ENCODE measurements at regions not wholly inside any gene's neighbourhood (a gene's known extent, or its start where the extent isn't known, plus 50 kb on each side); places are given as distances from the start of the nearest gene placed in this dataset.

GRCh38 chr5:131079232-131079631 lies 85.8 kb downstream of the HINT1 start:
- DNase-seq (ENCODE audit: low read depth), result no peak
- H3K4me3 ChIP-seq (ENCODE audit: low read depth, low read length), result no peak overlapping the region
- TF ChIP-seq, protein P1, sequence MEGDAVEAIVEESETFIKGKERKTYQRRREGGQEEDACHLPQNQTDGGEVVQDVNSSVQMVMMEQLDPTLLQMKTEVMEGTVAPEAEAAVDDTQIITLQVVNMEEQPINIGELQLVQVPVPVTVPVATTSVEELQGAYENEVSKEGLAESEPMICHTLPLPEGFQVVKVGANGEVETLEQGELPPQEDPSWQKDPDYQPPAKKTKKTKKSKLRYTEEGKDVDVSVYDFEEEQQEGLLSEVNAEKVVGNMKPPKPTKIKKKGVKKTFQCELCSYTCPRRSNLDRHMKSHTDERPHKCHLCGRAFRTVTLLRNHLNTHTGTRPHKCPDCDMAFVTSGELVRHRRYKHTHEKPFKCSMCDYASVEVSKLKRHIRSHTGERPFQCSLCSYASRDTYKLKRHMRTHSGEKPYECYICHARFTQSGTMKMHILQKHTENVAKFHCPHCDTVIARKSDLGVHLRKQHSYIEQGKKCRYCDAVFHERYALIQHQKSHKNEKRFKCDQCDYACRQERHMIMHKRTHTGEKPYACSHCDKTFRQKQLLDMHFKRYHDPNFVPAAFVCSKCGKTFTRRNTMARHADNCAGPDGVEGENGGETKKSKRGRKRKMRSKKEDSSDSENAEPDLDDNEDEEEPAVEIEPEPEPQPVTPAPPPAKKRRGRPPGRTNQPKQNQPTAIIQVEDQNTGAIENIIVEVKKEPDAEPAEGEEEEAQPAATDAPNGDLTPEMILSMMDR (conservative IDR thresholded peaks at IDR 0.05; ENCODE audit: low read depth, low read length), result no peak

DNA sequence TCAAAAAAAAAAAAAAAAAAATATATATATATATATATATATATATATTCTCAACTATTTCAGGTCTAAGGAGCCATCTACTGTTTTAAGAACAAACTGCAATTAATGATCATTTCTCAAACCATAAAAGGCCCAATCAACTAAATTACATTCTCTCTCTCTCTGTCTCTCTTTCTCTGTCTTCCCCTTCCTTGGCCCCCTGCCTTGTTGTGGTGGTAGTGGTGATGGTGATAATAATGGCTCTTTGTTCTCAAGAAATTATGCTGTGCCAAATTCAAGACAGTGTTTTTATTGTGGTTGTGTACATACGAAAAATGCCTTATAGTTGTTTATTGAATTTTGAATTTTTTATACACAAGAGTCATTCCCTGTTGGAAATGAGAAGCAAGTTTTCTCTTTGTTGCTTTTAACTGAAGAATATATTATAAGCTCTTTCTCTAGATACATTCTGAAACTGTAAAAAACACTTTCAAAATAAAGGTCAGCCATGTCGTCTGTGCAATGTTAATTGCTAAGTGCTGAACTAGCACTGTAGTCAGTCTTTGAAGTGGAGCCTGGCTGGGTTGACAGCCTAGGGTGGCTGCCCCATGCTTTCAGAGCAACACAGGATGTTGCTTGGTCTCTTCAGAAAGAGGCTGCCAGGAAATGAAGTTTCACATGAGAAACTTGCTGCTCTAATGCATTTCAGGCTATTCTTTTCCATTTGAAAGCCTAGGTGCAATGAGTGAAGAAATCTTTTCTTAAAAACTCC lies 96.0 kb downstream of the HINT1 start:
- no peak overlapping the region for H3K4me3 ChIP-seq (ENCODE audit: low read depth, low read length)
- DNase-seq (ENCODE audit: low read depth), result peak; percentile 4
- TF ChIP-seq, protein P1 (conservative IDR thresholded peaks at IDR 0.05; ENCODE audit: low read depth, low read length), result no peak

GRCh38 chr5:131068076-131068475 lies 97.0 kb downstream of the HINT1 start:
- no peak for DNase-seq (ENCODE audit: low read depth)
- no peak overlapping the region for H3K4me3 ChIP-seq (ENCODE audit: low read depth, low read length)
- TF ChIP-seq, protein P1 (conservative IDR thresholded peaks at IDR 0.05; ENCODE audit: low read depth, low read length), result no peak

DNA sequence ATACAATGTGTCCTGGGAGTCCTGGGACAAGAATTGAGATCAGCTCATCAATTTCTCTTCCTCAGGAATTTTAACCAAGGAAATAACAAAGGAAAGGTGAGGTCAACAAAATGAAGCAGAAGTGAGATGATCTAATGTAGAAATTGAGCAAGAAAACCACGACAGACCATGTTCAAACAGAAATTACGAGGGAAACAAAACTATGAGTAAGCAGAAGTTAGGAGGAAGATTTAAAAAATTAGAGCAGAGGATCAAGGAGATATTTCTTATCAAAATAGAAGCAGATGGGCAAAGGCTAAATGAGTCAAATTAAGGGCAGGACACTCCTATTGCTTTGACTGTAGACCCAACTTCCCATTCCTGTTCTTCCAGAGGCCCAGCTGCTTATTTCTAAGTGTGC lies 97.4 kb downstream of the HINT1 start:
- TF ChIP-seq, protein P1 (conservative IDR thresholded peaks at IDR 0.05; ENCODE audit: low read depth, low read length), result no peak
- DNase-seq (ENCODE audit: low read depth), result no peak
- no peak overlapping the region for H3K4me3 ChIP-seq (ENCODE audit: low read depth, low read length)

GRCh38 chr5:131064669-131065371 lies 100.2 kb downstream of the HINT1 start:
- no peak overlapping the region for H3K4me3 ChIP-seq (ENCODE audit: low read depth, low read length)
- TF ChIP-seq, protein P1 (conservative IDR thresholded peaks at IDR 0.05; ENCODE audit: low read depth, low read length), result no peak
- no peak for DNase-seq (ENCODE audit: low read depth)

DNA sequence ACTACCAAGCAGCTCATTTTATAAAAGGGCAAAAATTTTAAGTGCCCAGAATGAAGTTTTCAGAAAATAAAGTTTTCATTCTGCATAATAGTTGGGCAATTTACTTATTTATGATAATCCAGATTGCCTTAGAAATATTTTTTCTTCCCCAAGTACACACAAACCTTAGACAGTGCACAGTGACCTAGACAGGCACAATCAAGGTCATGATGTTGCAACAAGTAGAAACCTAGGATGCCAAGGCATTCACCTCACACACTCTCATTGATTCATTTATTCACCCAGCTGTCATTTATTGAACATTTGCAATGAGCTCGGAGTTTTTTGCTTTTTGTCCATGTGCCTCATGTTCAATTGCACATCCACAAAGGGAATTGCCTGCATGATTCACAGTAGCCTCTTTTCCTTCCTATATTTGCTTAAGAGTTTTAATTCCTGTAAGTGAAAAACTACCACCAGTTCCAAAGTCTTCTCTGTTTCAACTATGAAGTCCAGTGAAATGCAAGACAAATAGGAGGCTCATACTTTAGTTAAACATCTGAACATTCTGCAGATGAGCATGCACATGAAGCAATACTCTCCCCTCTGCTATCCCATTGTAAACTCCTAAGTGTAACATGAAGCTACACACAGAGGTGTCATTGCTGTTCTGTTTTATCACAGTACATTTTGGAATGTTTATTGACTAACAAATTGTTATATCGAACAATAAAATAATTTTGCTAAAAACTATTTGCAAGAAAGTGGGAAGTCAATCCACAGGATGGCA lies 122.9 kb downstream of the HINT1 start:
- no peak for DNase-seq (ENCODE audit: low read depth)
- no peak overlapping the region for H3K4me3 ChIP-seq (ENCODE audit: low read depth, low read length)
- TF ChIP-seq, protein P1 (conservative IDR thresholded peaks at IDR 0.05; ENCODE audit: low read depth, low read length), result no peak
